ENCODE measurements at regions not wholly inside any gene's neighbourhood (a gene's known extent, or its start where the extent isn't known, plus 50 kb on each side); places are given as distances from the start of the nearest gene placed in this dataset.
"Not testable (repeated sequence)": the region's sequence is repeated elsewhere in the genome, so short reads cannot be mapped to it uniquely, and the experiment has no call there.

DNA sequence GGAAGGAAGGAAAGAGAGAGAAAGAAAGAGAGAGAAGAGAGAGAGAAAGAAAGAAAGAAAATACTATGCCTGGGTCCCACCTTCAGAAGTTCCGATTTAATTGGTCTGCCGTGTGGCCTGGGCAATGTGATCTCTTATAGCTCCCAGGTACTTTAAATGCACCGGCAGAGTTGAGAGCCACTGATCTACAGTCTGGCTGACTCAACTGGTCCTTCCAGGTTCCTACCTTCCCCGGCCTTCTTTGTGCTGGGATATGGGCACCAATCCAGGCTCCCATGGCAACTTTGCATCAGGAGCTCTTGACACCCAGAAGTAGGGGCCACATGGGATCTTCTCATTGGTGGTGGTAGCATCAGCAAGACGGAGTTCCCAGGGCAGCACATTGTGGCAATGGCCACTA lies 186.5 kb upstream of the ATP6AP2 start:
- intact Hi-C loops (cut with DNase I): no loop called here
- H3K27ac ChIP-seq (replicated peaks in 1 of 4): no peak overlapping the region
- H3K4me3 ChIP-seq: no peak overlapping the region
- no peak for DNase-seq (ENCODE audit: extremely low spot score)
- peaks cover 0 to 13% (median 0%) of the 10 kb centered on the region in 4 donors for H3K9me3 ChIP-seq
- WGBS: 91% methylated on average over 5 of the region's 5 CpGs
- no peak for TF ChIP-seq POLR2A (IDR thresholded peaks at IDR 0.05; ENCODE audit: low read depth)
- no peak for TF ChIP-seq EP300 (IDR thresholded peaks at IDR 0.05)
- no peaks in the 10 kb centered on the region for H3K4me1 ChIP-seq
- no peaks in the 10 kb centered on the region for H3K36me3 ChIP-seq
- H3K27me3 ChIP-seq: no peaks in the 10 kb centered on the region

DNA sequence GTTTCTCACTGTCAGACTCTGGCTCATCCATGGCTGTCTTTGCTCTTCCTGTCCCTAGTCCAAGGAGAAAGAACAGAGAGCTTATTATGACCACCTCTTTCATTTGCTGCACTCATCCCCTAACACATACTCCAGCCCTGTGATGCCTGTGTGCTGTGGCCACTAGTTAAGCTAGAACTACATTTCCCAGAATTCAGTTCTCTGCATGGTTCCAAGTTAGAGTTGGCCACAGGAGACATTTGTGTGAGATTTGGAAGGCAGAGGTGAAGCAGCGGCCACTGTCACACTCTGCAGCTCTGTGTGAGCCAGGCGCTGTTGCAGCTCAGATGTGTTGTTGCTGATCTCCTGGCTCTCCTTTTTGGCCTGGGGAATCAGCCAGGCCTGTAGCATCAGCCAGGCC lies 188.2 kb upstream of the ATP6AP2 start:
- Histone ChIP-seq H3K4me1 (no peaks in the 10 kb centered on the region), H3K36me3 (no peaks in the 10 kb centered on the region), H3K27ac (replicated peaks in 1 of 4) (no peak overlapping the region), H3K4me3 (no peak overlapping the region), H3K27me3 (no peaks in the 10 kb centered on the region), H3K9me3 (peaks cover 0 to 10% (median 0%) of the 10 kb centered on the region in 4 donors)
- no peak for DNase-seq (ENCODE audit: extremely low spot score)
- 82% methylated on average over 2 of the region's 2 CpGs for WGBS
- intact Hi-C loops (cut with DNase I): no loop called here
- TF ChIP-seq EP300 (IDR thresholded peaks at IDR 0.05) (no peak), POLR2AphosphoS5 (IDR thresholded peaks at IDR 0.05) (no peak), POLR2A (IDR thresholded peaks at IDR 0.05; ENCODE audit: low read depth) (no peak)
- TF ChIP-seq, protein P1, sequence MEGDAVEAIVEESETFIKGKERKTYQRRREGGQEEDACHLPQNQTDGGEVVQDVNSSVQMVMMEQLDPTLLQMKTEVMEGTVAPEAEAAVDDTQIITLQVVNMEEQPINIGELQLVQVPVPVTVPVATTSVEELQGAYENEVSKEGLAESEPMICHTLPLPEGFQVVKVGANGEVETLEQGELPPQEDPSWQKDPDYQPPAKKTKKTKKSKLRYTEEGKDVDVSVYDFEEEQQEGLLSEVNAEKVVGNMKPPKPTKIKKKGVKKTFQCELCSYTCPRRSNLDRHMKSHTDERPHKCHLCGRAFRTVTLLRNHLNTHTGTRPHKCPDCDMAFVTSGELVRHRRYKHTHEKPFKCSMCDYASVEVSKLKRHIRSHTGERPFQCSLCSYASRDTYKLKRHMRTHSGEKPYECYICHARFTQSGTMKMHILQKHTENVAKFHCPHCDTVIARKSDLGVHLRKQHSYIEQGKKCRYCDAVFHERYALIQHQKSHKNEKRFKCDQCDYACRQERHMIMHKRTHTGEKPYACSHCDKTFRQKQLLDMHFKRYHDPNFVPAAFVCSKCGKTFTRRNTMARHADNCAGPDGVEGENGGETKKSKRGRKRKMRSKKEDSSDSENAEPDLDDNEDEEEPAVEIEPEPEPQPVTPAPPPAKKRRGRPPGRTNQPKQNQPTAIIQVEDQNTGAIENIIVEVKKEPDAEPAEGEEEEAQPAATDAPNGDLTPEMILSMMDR (IDR thresholded peaks at IDR 0.05): no peak

DNA sequence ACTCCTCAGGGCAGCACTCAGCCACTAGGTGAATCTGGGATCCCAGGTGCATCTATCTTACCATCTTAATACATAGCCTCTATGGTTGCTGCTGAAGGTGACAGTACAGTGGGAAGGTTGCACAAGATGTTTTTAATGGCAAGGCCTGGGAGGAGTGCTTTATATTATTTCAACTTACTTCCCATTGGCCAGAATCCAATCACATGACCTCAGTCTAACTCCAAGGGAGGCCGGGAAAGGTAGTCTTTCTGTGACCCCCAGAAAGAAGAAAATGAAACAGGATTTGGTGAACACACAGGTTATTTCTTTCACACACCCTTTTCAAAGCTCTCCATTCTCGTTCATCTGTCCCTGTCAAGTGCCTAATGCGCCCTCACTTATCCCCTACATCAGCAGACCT lies 189.1 kb upstream of the ATP6AP2 start:
- TF ChIP-seq, protein P1 (IDR thresholded peaks at IDR 0.05): no peak
- TF ChIP-seq POLR2A (IDR thresholded peaks at IDR 0.05; ENCODE audit: low read depth): no peak
- TF ChIP-seq POLR2AphosphoS5 (IDR thresholded peaks at IDR 0.05): no peak
- no peak for TF ChIP-seq EP300 (IDR thresholded peaks at IDR 0.05)
- H3K9me3 ChIP-seq: peaks cover 0 to under 1% (median 0%) of the 10 kb centered on the region in 4 donors
- WGBS: 76% methylated on average over 3 of the region's 3 CpGs

DNA sequence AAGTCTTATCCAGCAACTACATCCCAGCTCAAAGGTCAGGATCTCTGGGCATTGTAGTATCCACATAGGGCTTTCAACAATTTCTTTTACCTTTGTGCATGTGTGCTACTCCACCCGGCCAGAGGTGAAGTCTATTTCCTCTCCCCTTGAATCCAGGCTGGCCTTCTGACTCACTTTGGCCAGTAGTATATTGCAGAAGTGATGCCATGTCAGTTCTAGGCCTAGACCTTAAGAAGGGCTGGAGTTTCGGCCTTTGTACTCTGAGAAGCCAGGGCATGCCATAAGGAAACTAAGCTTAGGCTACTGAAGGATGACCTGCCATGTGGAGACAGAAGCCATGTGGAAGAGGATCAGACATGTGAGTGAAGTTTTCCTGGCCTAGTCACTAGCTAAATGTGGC lies 191.2 kb upstream of the ATP6AP2 start:
- no peaks in the 10 kb centered on the region for H3K27me3 ChIP-seq
- no peak for TF ChIP-seq EP300 (IDR thresholded peaks at IDR 0.05)
- no peak for TF ChIP-seq POLR2AphosphoS5 (IDR thresholded peaks at IDR 0.05)
- TF ChIP-seq, protein P1 (IDR thresholded peaks at IDR 0.05): no peak
- TF ChIP-seq POLR2A (IDR thresholded peaks at IDR 0.05; ENCODE audit: low read depth): no peak
- H3K36me3 ChIP-seq: no peaks in the 10 kb centered on the region
- H3K4me1 ChIP-seq: no peaks in the 10 kb centered on the region
- H3K4me3 ChIP-seq: no peak overlapping the region
- DNase-seq (ENCODE audit: extremely low spot score): no peak
- H3K27ac ChIP-seq (replicated peaks in 1 of 4): no peak overlapping the region
- WGBS: 67% methylated on average over 2 of the region's 2 CpGs
- intact Hi-C loops (cut with DNase I): no loop called here
- H3K9me3 ChIP-seq: no peaks in the 10 kb centered on the region

More for the DNA sequence above, 189.1 kb upstream of the ATP6AP2 start:
- no peak overlapping the region for H3K4me3 ChIP-seq
- intact Hi-C loops (cut with DNase I): no loop called here
- no peaks in the 10 kb centered on the region for H3K4me1 ChIP-seq
- H3K27ac ChIP-seq (replicated peaks in 1 of 4): no peak overlapping the region
- no peaks in the 10 kb centered on the region for H3K36me3 ChIP-seq
- H3K27me3 ChIP-seq: no peaks in the 10 kb centered on the region
- DNase-seq (ENCODE audit: extremely low spot score): no peak

DNA sequence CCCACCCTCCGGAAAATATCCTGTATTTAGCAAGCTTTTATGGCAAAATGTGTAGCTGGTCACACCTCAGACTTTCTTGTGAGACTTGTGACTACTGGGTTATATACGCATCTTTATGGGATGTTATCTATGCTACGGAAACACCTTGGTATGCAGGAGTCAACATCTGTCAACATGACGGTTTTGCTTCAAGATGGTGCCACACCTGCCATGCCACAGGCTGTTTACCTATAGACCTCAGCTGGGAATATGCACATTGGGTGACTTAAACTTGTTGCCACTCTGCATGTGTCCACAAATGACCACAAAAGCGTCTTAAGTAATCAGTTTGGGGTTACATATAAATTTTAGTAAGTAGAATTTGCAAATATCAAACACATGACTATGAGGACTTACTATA lies 192.3 kb upstream of the ATP6AP2 start:
- Histone ChIP-seq H3K27ac (replicated peaks in 1 of 4) (no peak overlapping the region), H3K27me3 (no peaks in the 10 kb centered on the region), H3K4me1 (no peaks in the 10 kb centered on the region), H3K4me3 (no peak overlapping the region), H3K9me3 (no peaks in the 10 kb centered on the region), H3K36me3 (no peaks in the 10 kb centered on the region)
- TF ChIP-seq POLR2AphosphoS5 (IDR thresholded peaks at IDR 0.05): no peak
- TF ChIP-seq, protein P1 (IDR thresholded peaks at IDR 0.05): no peak
- no peak for TF ChIP-seq POLR2A (IDR thresholded peaks at IDR 0.05; ENCODE audit: low read depth)
- TF ChIP-seq EP300 (IDR thresholded peaks at IDR 0.05): no peak
- intact Hi-C loops (cut with DNase I): no loop called here
- no peak for DNase-seq (ENCODE audit: extremely low spot score)
- WGBS: 84% methylated on average over 5 of the region's 5 CpGs

DNA sequence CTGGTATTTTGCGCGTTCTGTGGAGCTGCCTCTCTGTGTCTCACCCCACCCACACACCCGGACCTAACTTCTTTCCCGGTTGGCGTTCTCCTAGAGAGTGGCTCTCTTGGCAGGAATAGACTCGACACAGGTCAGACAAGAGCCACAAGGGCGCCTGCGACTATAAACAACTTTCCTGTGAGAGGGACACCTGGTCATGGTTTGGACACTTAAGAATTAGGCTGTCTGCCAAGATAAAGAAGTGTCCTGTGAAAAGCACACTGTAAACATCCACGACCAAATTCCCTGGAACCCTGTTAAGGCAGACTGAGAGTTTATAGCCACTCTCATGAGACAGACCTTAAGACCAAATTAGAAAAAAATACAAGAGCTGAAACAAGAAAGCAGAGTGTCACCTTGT lies 192.9 kb upstream of the ATP6AP2 start:
- WGBS: 58% methylated on average over 6 of the region's 9 CpGs
- H3K9me3 ChIP-seq; H3K36me3 ChIP-seq; H3K4me3 ChIP-seq; H3K4me1 ChIP-seq; intact Hi-C loops (cut with DNase I); H3K27ac ChIP-seq (replicated peaks in 1 of 4); H3K27me3 ChIP-seq; DNase-seq (ENCODE audit: extremely low spot score): not testable (repeated sequence)

DNA sequence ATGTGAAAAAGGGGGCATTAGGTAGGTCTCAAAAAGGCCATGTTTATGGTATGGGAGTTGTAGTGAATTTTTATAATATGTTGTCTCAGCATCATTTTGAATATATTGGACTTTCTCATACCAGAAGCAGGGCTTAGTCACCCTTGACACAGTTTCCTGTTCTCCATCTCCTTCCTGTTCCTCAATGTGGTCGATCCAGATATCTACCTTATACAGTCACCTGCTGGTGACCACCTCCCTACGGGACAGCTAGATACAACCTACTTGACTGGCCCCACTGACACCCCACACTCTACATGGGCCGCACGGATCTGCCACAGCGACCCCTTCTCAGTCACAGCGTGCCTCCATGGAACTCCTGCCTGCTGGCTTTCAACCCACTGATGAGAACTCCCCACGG lies 193.5 kb upstream of the ATP6AP2 start:
- H3K9me3 ChIP-seq; H3K4me1 ChIP-seq; H3K27ac ChIP-seq (replicated peaks in 1 of 4); H3K36me3 ChIP-seq; intact Hi-C loops (cut with DNase I); H3K4me3 ChIP-seq; H3K27me3 ChIP-seq; DNase-seq (ENCODE audit: extremely low spot score): not testable (repeated sequence)
- WGBS: 55% methylated on average over 2 of the region's 7 CpGs

Data from esophagus muscularis mucosa (tissue), 4 donors.